ENCODE measurements at regions not wholly inside any gene's neighbourhood (a gene's known extent, or its start where the extent isn't known, plus 50 kb on each side); places are given as distances from the start of the nearest gene placed in this dataset.
"Not testable (repeated sequence)": the region's sequence is repeated elsewhere in the genome, so short reads cannot be mapped to it uniquely, and the experiment has no call there.

- no peak for DNase-seq
Observed at GRCh38 chr5:161027763-161028162, 175.8 kb upstream of the ATP10B start.

- DNase-seq: no peak
Observed at GRCh38 chr5:161023551-161023950, 171.5 kb upstream of the ATP10B start.

GRCh38 chr5:161022151-161022550 lies 170.1 kb upstream of the ATP10B start:
- DNase-seq: no peak

GRCh38 chr5:161009817-161010216 lies 157.8 kb upstream of the ATP10B start:
- no peak for DNase-seq

GRCh38 chr5:161009194-161009593 lies 157.2 kb upstream of the ATP10B start:
- DNase-seq: no peak

GRCh38 chr5:161007879-161008278 lies 155.9 kb upstream of the ATP10B start:
- no peak for DNase-seq

- no peak for DNase-seq
Observed at GRCh38 chr5:161002571-161003074, 150.6 kb upstream of the ATP10B start.

- DNase-seq: no peak
Observed at GRCh38 chr5:161001604-161002003, 149.6 kb upstream of the ATP10B start.

- not testable (repeated sequence) for DNase-seq
Observed at GRCh38 chr5:161001142-161001541, 149.1 kb upstream of the ATP10B start.

GRCh38 chr5:160991205-160991604 lies 139.2 kb upstream of the ATP10B start:
- DNase-seq: no peak

GRCh38 chr5:160979385-160979784 lies 127.4 kb upstream of the ATP10B start:
- no peak for DNase-seq

GRCh38 chr5:160978944-160979343 lies 126.9 kb upstream of the ATP10B start:
- DNase-seq: no peak

- peak; percentile 7 for DNase-seq
Observed at GRCh38 chr5:160976181-160976580, 124.2 kb upstream of the ATP10B start.

GRCh38 chr5:160970605-160971191 lies 118.7 kb upstream of the ATP10B start:
- peak; percentile 10 for DNase-seq

GRCh38 chr5:160969645-160970044 lies 117.6 kb upstream of the ATP10B start:
- peak; percentile 46 for DNase-seq

- DNase-seq: peak; percentile 1
Observed at GRCh38 chr5:160968480-160968879, 116.5 kb upstream of the ATP10B start.

GRCh38 chr5:160966921-160967320 lies 114.9 kb upstream of the ATP10B start:
- no peak for DNase-seq

- no peak for DNase-seq
Observed at GRCh38 chr5:160961761-160962160, 109.8 kb upstream of the ATP10B start.

- DNase-seq: no peak
Observed at GRCh38 chr5:160961038-160961437, 109.0 kb upstream of the ATP10B start.

GRCh38 chr5:160960592-160960991 lies 108.6 kb upstream of the ATP10B start:
- DNase-seq: no peak

GRCh38 chr5:160959804-160960203 lies 107.8 kb upstream of the ATP10B start:
- no peak for DNase-seq

GRCh38 chr5:160957312-160957861 lies 105.4 kb upstream of the ATP10B start:
- no peak for DNase-seq

- no peak for DNase-seq
Observed at GRCh38 chr5:160956051-160956450, 104.0 kb upstream of the ATP10B start.

GRCh38 chr5:160950311-160950710 lies 98.3 kb upstream of the ATP10B start:
- no peak for DNase-seq

- DNase-seq: no peak
Observed at GRCh38 chr5:160940725-160941124, 88.7 kb upstream of the ATP10B start.
